ENCODE measurements at regions not wholly inside any gene's neighbourhood (a gene's known extent, or its start where the extent isn't known, plus 50 kb on each side); places are given as distances from the start of the nearest gene placed in this dataset.
"Not testable (repeated sequence)": the region's sequence is repeated elsewhere in the genome, so short reads cannot be mapped to it uniquely, and the experiment has no call there.

GRCh38 chr6:9690388-9690787 lies 724.5 kb downstream of the TFAP2A start:
- intact Hi-C loops (cut with micrococcal nuclease): no loop called here
- Histone ChIP-seq H3K36me3 (no peaks in the 10 kb centered on the region), H3K27ac (replicated peaks) (no peak overlapping the region), H3K4me1 (no peaks in the 10 kb centered on the region), H3K9me3 (replicated peaks) (peaks cover 8% of the 10 kb centered on the region), H3K27me3 (ENCODE audit: low read depth) (no peaks in the 10 kb centered on the region), H3K4me3 (no peak overlapping the region)
- TF ChIP-seq CTCF (IDR thresholded peaks at IDR 0.05; ENCODE audit: borderline replicate concordance): no peak
- DNase-seq: no peak

- H3K9me3 ChIP-seq (replicated peaks): peaks cover 16% of the 10 kb centered on the region
- H3K27ac ChIP-seq (replicated peaks); DNase-seq; H3K36me3 ChIP-seq; intact Hi-C loops (cut with micrococcal nuclease); H3K4me3 ChIP-seq; H3K4me1 ChIP-seq; H3K27me3 ChIP-seq (ENCODE audit: low read depth): not testable (repeated sequence)
These were observed 734.1 kb downstream of the TFAP2A start for GRCh38 chr6:9680727-9681126.

- no peaks in the 10 kb centered on the region for H3K4me1 ChIP-seq
- DNase-seq: no peak
- intact Hi-C loops (cut with micrococcal nuclease): no loop called here
- no peaks in the 10 kb centered on the region for H3K36me3 ChIP-seq
- no peaks in the 10 kb centered on the region for H3K27me3 ChIP-seq (ENCODE audit: low read depth)
- H3K4me3 ChIP-seq: no peak overlapping the region
- H3K9me3 ChIP-seq (replicated peaks): peaks cover 18% of the 10 kb centered on the region
- TF ChIP-seq CTCF (IDR thresholded peaks at IDR 0.05; ENCODE audit: borderline replicate concordance): no peak
- H3K27ac ChIP-seq (replicated peaks): no peak overlapping the region
These were observed 739.8 kb downstream of the TFAP2A start for GRCh38 chr6:9675122-9675521.

GRCh38 chr6:9659848-9660247 lies 755.0 kb downstream of the TFAP2A start:
- H3K36me3 ChIP-seq: no peaks in the 10 kb centered on the region
- no peaks in the 10 kb centered on the region for H3K9me3 ChIP-seq (replicated peaks)
- no peak overlapping the region for H3K4me3 ChIP-seq
- no peak overlapping the region for H3K27ac ChIP-seq (replicated peaks)
- intact Hi-C loops (cut with micrococcal nuclease): no loop called here
- H3K4me1 ChIP-seq: no peaks in the 10 kb centered on the region
- no peaks in the 10 kb centered on the region for H3K27me3 ChIP-seq (ENCODE audit: low read depth)
- DNase-seq: no peak
- no peak for TF ChIP-seq CTCF (IDR thresholded peaks at IDR 0.05; ENCODE audit: borderline replicate concordance)

GRCh38 chr6:9657994-9658393 lies 756.9 kb downstream of the TFAP2A start:
- TF ChIP-seq CTCF (IDR thresholded peaks at IDR 0.05; ENCODE audit: borderline replicate concordance): no peak
- no peak overlapping the region for H3K4me3 ChIP-seq
- intact Hi-C loops (cut with micrococcal nuclease): no loop called here

GRCh38 chr6:9647599-9647998 lies 767.3 kb downstream of the TFAP2A start:
- Histone ChIP-seq H3K36me3 (no peaks in the 10 kb centered on the region), H3K9me3 (replicated peaks) (peaks cover 6% of the 10 kb centered on the region), H3K4me3 (no peak overlapping the region), H3K27me3 (ENCODE audit: low read depth) (no peaks in the 10 kb centered on the region), H3K27ac (replicated peaks) (no peak overlapping the region), H3K4me1 (peaks cover 12% of the 10 kb centered on the region)
- intact Hi-C loops (cut with micrococcal nuclease): no loop called here
- no peak for TF ChIP-seq CTCF (IDR thresholded peaks at IDR 0.05; ENCODE audit: borderline replicate concordance)
- no peak for DNase-seq

More at GRCh38 chr6:9657994-9658393, 756.9 kb downstream of the TFAP2A start:
- H3K36me3 ChIP-seq: no peaks in the 10 kb centered on the region
- DNase-seq: no peak
- H3K27me3 ChIP-seq (ENCODE audit: low read depth): no peaks in the 10 kb centered on the region
- H3K9me3 ChIP-seq (replicated peaks): peaks cover 3% of the 10 kb centered on the region
- no peak overlapping the region for H3K27ac ChIP-seq (replicated peaks)
- no peaks in the 10 kb centered on the region for H3K4me1 ChIP-seq

Measured in left ventricle myocardium inferior (tissue), 1 donor.